NCI-H1417 treated with DMSO at 0.1 percent for 48 hours (cell line): ENCODE measurements at regions not wholly inside any gene's neighbourhood (a gene's known extent, or its start where the extent isn't known, plus 50 kb on each side); places are given as distances from the start of the nearest gene placed in this dataset.
"Not testable (repeated sequence)": the region's sequence is repeated elsewhere in the genome, so short reads cannot be mapped to it uniquely, and the experiment has no call there.

Source experiments
- DNase-seq: peaks from one replicate; lab custom pipeline; 2025; lab: John Stamatoyannopoulos, UW

- no peak for DNase-seq
Observed at GRCh38 chr5:163950248-163950647, 444.8 kb downstream of the MAT2B start.

GRCh38 chr5:163951069-163951468, 445.6 kb downstream of the MAT2B start:
- DNase-seq, result no peak

- DNase-seq, result no peak
Observed at GRCh38 chr5:163953901-163954300, 448.5 kb downstream of the MAT2B start.

- DNase-seq, result not testable (repeated sequence)
Observed at GRCh38 chr5:163961230-163961629, 455.8 kb downstream of the MAT2B start.

- DNase-seq, result no peak
Observed at GRCh38 chr5:163963881-163964280, 458.5 kb downstream of the MAT2B start.

GRCh38 chr5:163964671-163965070, 459.3 kb downstream of the MAT2B start:
- no peak for DNase-seq

- no peak for DNase-seq
Observed at GRCh38 chr5:163967268-163967667, 461.8 kb downstream of the MAT2B start.

- no peak for DNase-seq
Observed at GRCh38 chr5:163968651-163969050, 463.2 kb downstream of the MAT2B start.

GRCh38 chr5:163976696-163977095, 471.3 kb downstream of the MAT2B start:
- DNase-seq, result no peak

- no peak for DNase-seq
Observed at GRCh38 chr5:163978897-163979296, 473.5 kb downstream of the MAT2B start.

GRCh38 chr5:163988566-163988965, 483.1 kb downstream of the MAT2B start:
- no peak for DNase-seq

- no peak for DNase-seq
Observed at GRCh38 chr5:163993126-163993525, 487.7 kb downstream of the MAT2B start.

GRCh38 chr5:163995206-163995605, 489.8 kb downstream of the MAT2B start:
- no peak for DNase-seq

- DNase-seq, result no peak
Observed at GRCh38 chr5:163997965-163998364, 492.5 kb downstream of the MAT2B start.

GRCh38 chr5:164000241-164000640, 494.8 kb downstream of the MAT2B start:
- DNase-seq, result no peak

- no peak for DNase-seq
Observed at GRCh38 chr5:164000819-164001218, 495.4 kb downstream of the MAT2B start.

GRCh38 chr5:164002214-164002613, 496.8 kb downstream of the MAT2B start:
- DNase-seq, result no peak

GRCh38 chr5:164002628-164003027, 497.2 kb downstream of the MAT2B start:
- no peak for DNase-seq

GRCh38 chr5:164005071-164005470, 499.7 kb downstream of the MAT2B start:
- no peak for DNase-seq

GRCh38 chr5:164007064-164007463, 501.6 kb downstream of the MAT2B start:
- DNase-seq, result no peak

- DNase-seq, result no peak
Observed at GRCh38 chr5:164009621-164010020, 504.2 kb downstream of the MAT2B start.

GRCh38 chr5:164010900-164011299, 505.5 kb downstream of the MAT2B start:
- no peak for DNase-seq

GRCh38 chr5:164012371-164012770, 507.0 kb downstream of the MAT2B start:
- no peak for DNase-seq

GRCh38 chr5:164013077-164013670, 507.8 kb downstream of the MAT2B start:
- DNase-seq, result no peak

- DNase-seq, result no peak
Observed at GRCh38 chr5:164020116-164020515, 514.7 kb downstream of the MAT2B start.
